ENCODE measurements at regions not wholly inside any gene's neighbourhood (a gene's known extent, or its start where the extent isn't known, plus 50 kb on each side); places are given as distances from the start of the nearest gene placed in this dataset.

- no peak for DNase-seq
Observed at GRCh38 chr6:134478764-134479399, 161.0 kb upstream of the SGK1 start.

- no peak for DNase-seq
Observed at GRCh38 chr6:134477991-134478635, 160.2 kb upstream of the SGK1 start.

- no peak for DNase-seq
Observed at GRCh38 chr6:134474955-134475354, 157.0 kb upstream of the SGK1 start.

GRCh38 chr6:134472661-134473060, 154.7 kb upstream of the SGK1 start:
- no peak for DNase-seq

GRCh38 chr6:134472046-134472445, 154.1 kb upstream of the SGK1 start:
- DNase-seq: no peak

- DNase-seq: no peak
Observed at GRCh38 chr6:134470457-134470975, 152.6 kb upstream of the SGK1 start.

GRCh38 chr6:134469702-134470456, 152.0 kb upstream of the SGK1 start:
- no peak for DNase-seq

GRCh38 chr6:134468633-134469032, 150.7 kb upstream of the SGK1 start:
- no peak for DNase-seq

GRCh38 chr6:134467620-134468019, 149.7 kb upstream of the SGK1 start:
- peak in 1 of 2 donors; percentile 57 for DNase-seq

- no peak for DNase-seq
Observed at GRCh38 chr6:134466771-134467525, 149.0 kb upstream of the SGK1 start.

- DNase-seq: peak in 1 of 2 donors; percentile 17
Observed at GRCh38 chr6:134464690-134465411, 146.9 kb upstream of the SGK1 start.

GRCh38 chr6:134458857-134459657, 141.1 kb upstream of the SGK1 start:
- no peak for DNase-seq

GRCh38 chr6:134457941-134458340, 140.0 kb upstream of the SGK1 start:
- DNase-seq: no peak

GRCh38 chr6:134456226-134456625, 138.3 kb upstream of the SGK1 start:
- no peak for DNase-seq

- DNase-seq: no peak
Observed at GRCh38 chr6:134455319-134455718, 137.4 kb upstream of the SGK1 start.

GRCh38 chr6:134454794-134455193, 136.9 kb upstream of the SGK1 start:
- DNase-seq: no peak

GRCh38 chr6:134453792-134454510, 136.0 kb upstream of the SGK1 start:
- no peak for DNase-seq

GRCh38 chr6:134452906-134453305, 135.0 kb upstream of the SGK1 start:
- no peak for DNase-seq

- no peak for DNase-seq
Observed at GRCh38 chr6:134451529-134451928, 133.6 kb upstream of the SGK1 start.

- no peak for DNase-seq
Observed at GRCh38 chr6:134449781-134450180, 131.9 kb upstream of the SGK1 start.

- no peak for DNase-seq
Observed at GRCh38 chr6:134449004-134449403, 131.1 kb upstream of the SGK1 start.

Measured in hippocampal formation (tissue), 2 donors.